Aorta (tissue), 5 donors: ENCODE measurements at regions not wholly inside any gene's neighbourhood (a gene's known extent, or its start where the extent isn't known, plus 50 kb on each side); places are given as distances from the start of the nearest gene placed in this dataset.

Source experiments
- ATAC-seq: fragments of 200-7000 bp; cut with Tn5 transposase; one replicate; pipeline ENCODE4 v1.9.1; 2022; ENCODE audit warnings: moderate library complexity; ENCODE audit not compliant: low FRiP score
- DNase-seq, 2 donors: peaks; one replicate each; pipeline ENCODE4 v3.0.0-alpha.2; 2020
- H3K27ac ChIP-seq, 2 donors: one replicate each; pipeline ENCODE4 v1.5.1; 2013; ENCODE audit warnings: low read length in 2 of 2, mild to moderate bottlenecking in 2 of 2, moderate library complexity in 2 of 2, control low read depth in 1 of 2, inconsistent platforms in 1 of 2, low read depth in 1 of 2
- H3K27me3 ChIP-seq, 2 donors: one replicate each; pipeline ENCODE4 v1.6.1; 2013; ENCODE audit warnings: control low read depth in 1 of 2, low read length in 1 of 2, mild to moderate bottlenecking in 1 of 2, moderate library complexity in 1 of 2; ENCODE audit not compliant: insufficient read depth in 2 of 2, control insufficient read depth in 1 of 2
- H3K36me3 ChIP-seq, 2 donors: one replicate each; pipeline ENCODE4 v1.6.1; 2013; ENCODE audit warnings: control low read depth in 1 of 2, low read length in 1 of 2, mild to moderate bottlenecking in 1 of 2; ENCODE audit not compliant: insufficient read depth in 2 of 2, control insufficient read depth in 1 of 2
- H3K4me1 ChIP-seq, 2 donors: one replicate each; pipeline ENCODE4 v1.6.1; 2013; ENCODE audit warnings: low read length in 2 of 2, control low read depth in 1 of 2, mild to moderate bottlenecking in 1 of 2, moderate library complexity in 1 of 2; ENCODE audit not compliant: insufficient read depth in 2 of 2, control insufficient read depth in 1 of 2
- H3K4me3 ChIP-seq, 2 donors: one replicate each; pipeline ENCODE4 v1.5.1; 2013; ENCODE audit warnings: low read length in 2 of 2, control low read depth in 1 of 2, mild to moderate bottlenecking in 1 of 2
- H3K9me3 ChIP-seq: one replicate; pipeline ENCODE4 v1.6.1; 2013; ENCODE audit warnings: mild to moderate bottlenecking, low read length; ENCODE audit not compliant: control insufficient read depth
- whole genome bisulfite sequencing, 2 donors: extraction: QIAGEN DNeasy Blood & Tissue Kit; methylation state at CpG; one replicate each; pipeline ENCODE4 v1.1.7; 2013; 5-methylcytosine and 5-hydroxymethylcytosine counted together
- intact Hi-C, 2 donors: fragments of 100-400 bp; cut with DNase I; formaldehyde crosslinking; loops; one replicate each; pipeline versions ENCODE4 v1.14.2 to v1.15.0; 2022
- donor health status: healthy with polysubstance abuse.
- donor health status: Bipolar disorder and iron deficiency.
- donor health status: DM: no; HTN: no; CAD: no.
- donor health status: DM: no; HTN: no; CAD: no.
- donor health status: DM: yes; HTN: yes; CAD: no.

- no peak for ATAC-seq
- no peaks in the 10 kb centered on the region for H3K27me3 ChIP-seq
- no peaks in the 10 kb centered on the region for H3K9me3 ChIP-seq
- no peak overlapping the region for H3K27ac ChIP-seq
- DNase-seq: no peak
- H3K4me3 ChIP-seq: no peak overlapping the region
- 87 to 89% methylated on average over 5 of the region's 5 CpGs for WGBS, 2 donors
- no peaks in the 10 kb centered on the region for H3K4me1 ChIP-seq
- no peaks in the 10 kb centered on the region for H3K36me3 ChIP-seq
- intact Hi-C loops: no loop called here
Measured at GRCh38 chr10:113244750-113245149, 294.7 kb downstream of the TCF7L2 start.

GRCh38 chr10:113245286-113245685 is 295.2 kb downstream of the TCF7L2 start:
- WGBS, 2 donors: 72 to 75% methylated on average over 3 of the region's 3 CpGs

GRCh38 chr10:113247050-113247449 is 297.0 kb downstream of the TCF7L2 start:
- H3K4me3 ChIP-seq: no peak overlapping the region
- no peak for ATAC-seq

More at GRCh38 chr10:113245286-113245685, 295.2 kb downstream of the TCF7L2 start:
- no peak for DNase-seq
- Histone ChIP-seq H3K9me3 (no peaks in the 10 kb centered on the region), H3K27me3 (no peaks in the 10 kb centered on the region), H3K4me1 (no peaks in the 10 kb centered on the region), H3K4me3 (no peak overlapping the region), H3K27ac (no peak overlapping the region), H3K36me3 (no peaks in the 10 kb centered on the region)
- intact Hi-C loops: no loop called here
- ATAC-seq: no peak

GRCh38 chr10:113252650-113253618 is 299.9 kb upstream of the HABP2 start:
- 69 to 70% methylated on average over 10 of the region's 10 CpGs for WGBS, 2 donors

More at GRCh38 chr10:113247050-113247449, 297.0 kb downstream of the TCF7L2 start:
- Histone ChIP-seq H3K27ac (no peak overlapping the region), H3K9me3 (no peaks in the 10 kb centered on the region), H3K4me1 (no peaks in the 10 kb centered on the region), H3K36me3 (no peaks in the 10 kb centered on the region), H3K27me3 (no peaks in the 10 kb centered on the region)
- WGBS, 2 donors: 70 to 72% methylated on average over 5 of the region's 5 CpGs
- DNase-seq: no peak
- intact Hi-C loops: no loop called here

GRCh38 chr10:113259576-113260226 is 293.2 kb upstream of the HABP2 start:
- H3K36me3 ChIP-seq: no peaks in the 10 kb centered on the region
- H3K4me3 ChIP-seq: no peak overlapping the region
- ATAC-seq: no peak
- intact Hi-C loops: no loop called here
- no peaks in the 10 kb centered on the region for H3K9me3 ChIP-seq
- no peaks in the 10 kb centered on the region for H3K4me1 ChIP-seq
- H3K27me3 ChIP-seq: no peaks in the 10 kb centered on the region
- DNase-seq: no peak
- H3K27ac ChIP-seq: no peak overlapping the region
- WGBS, 2 donors: 69 to 78% methylated on average over 16 of the region's 16 CpGs

More at GRCh38 chr10:113252650-113253618, 299.9 kb upstream of the HABP2 start:
- H3K9me3 ChIP-seq: no peaks in the 10 kb centered on the region
- DNase-seq (no peak), ATAC-seq (no peak)
- no peaks in the 10 kb centered on the region for H3K4me1 ChIP-seq
- no peaks in the 10 kb centered on the region for H3K36me3 ChIP-seq
- intact Hi-C loops: no loop called here
- H3K27ac ChIP-seq: no peak overlapping the region
- H3K27me3 ChIP-seq: no peaks in the 10 kb centered on the region
- H3K4me3 ChIP-seq: no peak overlapping the region

- ATAC-seq (no peak), DNase-seq (no peak)
- no peak overlapping the region for H3K4me3 ChIP-seq
- 92 to 95% methylated on average over 10 of the region's 10 CpGs for WGBS, 2 donors
- no peaks in the 10 kb centered on the region for H3K36me3 ChIP-seq
- H3K9me3 ChIP-seq: no peaks in the 10 kb centered on the region
- H3K27me3 ChIP-seq: no peaks in the 10 kb centered on the region
- intact Hi-C loops: no loop called here
- no peak overlapping the region for H3K27ac ChIP-seq
- H3K4me1 ChIP-seq: no peaks in the 10 kb centered on the region
Measured at GRCh38 chr10:113261161-113261560, 291.7 kb upstream of the HABP2 start.

GRCh38 chr10:113261611-113262091 is 291.2 kb upstream of the HABP2 start:
- H3K27ac ChIP-seq: no peak overlapping the region
- ATAC-seq (no peak), DNase-seq (no peak)
- no peaks in the 10 kb centered on the region for H3K9me3 ChIP-seq
- H3K4me1 ChIP-seq: no peaks in the 10 kb centered on the region
- intact Hi-C loops: no loop called here
- H3K36me3 ChIP-seq: no peaks in the 10 kb centered on the region
- H3K4me3 ChIP-seq: no peak overlapping the region
- WGBS, 2 donors: 91 to 92% methylated on average over 13 of the region's 13 CpGs
- H3K27me3 ChIP-seq: no peaks in the 10 kb centered on the region

- DNase-seq (no peak), ATAC-seq (no peak)
- intact Hi-C loops: no loop called here
- 97% methylated on average over 3 of the region's 3 CpGs for WGBS, 2 donors
- no peaks in the 10 kb centered on the region for H3K9me3 ChIP-seq
- no peaks in the 10 kb centered on the region for H3K4me1 ChIP-seq
- no peak overlapping the region for H3K4me3 ChIP-seq
- no peaks in the 10 kb centered on the region for H3K36me3 ChIP-seq
- H3K27ac ChIP-seq: no peak overlapping the region
- H3K27me3 ChIP-seq: no peaks in the 10 kb centered on the region
Measured at GRCh38 chr10:113263056-113263455, 289.8 kb upstream of the HABP2 start.
